HG02852 (cell line): ENCODE measurements at regions not wholly inside any gene's neighbourhood (a gene's known extent, or its start where the extent isn't known, plus 50 kb on each side); places are given as distances from the start of the nearest gene placed in this dataset.
"Not testable (repeated sequence)": the region's sequence is repeated elsewhere in the genome, so short reads cannot be mapped to it uniquely, and the experiment has no call there.

ENCODE experiments used
- ATAC-seq: cut with Tn5 transposase; IDR thresholded peaks from one replicate; pipeline ENCODE4 v1.9.1; 2021; ENCODE audit warnings: mild to moderate bottlenecking, moderate library complexity; ENCODE audit not compliant: unreplicated experiment

GRCh38 chr9:12333966-12334365 lies 359.2 kb upstream of the TYRP1 start:
- not testable (repeated sequence) for ATAC-seq

DNA sequence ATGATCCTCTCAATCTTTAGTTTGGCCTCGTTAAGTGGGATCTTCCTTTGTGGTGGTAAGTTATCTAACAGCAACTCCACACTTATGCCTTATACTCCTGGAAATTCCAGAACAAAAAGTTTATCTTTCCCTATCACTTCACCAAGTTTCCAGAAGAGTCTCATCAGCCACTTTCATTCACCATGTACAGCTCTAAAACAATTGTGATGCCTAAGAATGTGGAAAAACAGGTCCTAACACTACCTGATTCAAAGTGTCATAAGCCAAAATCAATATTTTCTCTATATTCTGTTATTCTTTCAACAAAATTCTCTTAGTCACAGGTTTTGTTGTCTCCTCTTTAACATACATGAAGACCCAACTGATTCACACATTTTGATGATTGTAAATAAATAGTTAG lies 342.4 kb upstream of the TYRP1 start:
- no peak for ATAC-seq

DNA sequence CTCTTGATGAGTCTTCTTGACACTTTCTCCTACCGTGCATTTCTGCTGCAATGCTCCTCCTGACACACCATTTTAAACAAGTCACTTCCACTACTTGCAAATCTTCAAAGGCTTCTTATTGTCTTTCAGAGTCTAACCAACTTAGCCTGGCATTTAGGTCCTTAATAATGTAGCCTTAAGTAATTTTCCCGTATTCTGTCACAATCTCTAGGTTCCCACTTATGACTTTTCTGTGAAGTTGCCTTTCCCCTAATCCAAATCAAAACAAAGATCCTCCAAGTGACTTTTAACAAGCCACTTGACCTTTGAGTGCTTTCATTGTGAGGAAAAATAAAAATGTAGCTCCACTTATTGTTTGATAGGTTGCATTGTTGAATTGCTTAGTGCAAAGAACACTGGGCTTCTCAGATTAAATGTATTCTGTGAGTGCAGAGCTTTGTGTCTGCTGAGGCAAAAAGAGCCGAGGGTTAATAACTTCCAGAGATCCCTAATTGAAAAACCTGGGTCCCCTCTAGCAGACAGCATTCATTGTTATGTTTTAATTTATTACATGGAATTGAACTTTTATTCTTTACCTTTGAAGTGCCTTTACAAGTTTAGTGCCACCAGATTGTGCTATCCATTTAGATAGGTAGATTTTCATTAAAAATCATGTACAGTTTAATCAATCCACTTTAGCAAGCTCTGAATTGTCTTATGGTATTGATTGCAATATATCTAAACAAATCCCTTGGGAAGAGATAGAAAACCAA lies 341.7 kb upstream of the TYRP1 start:
- ATAC-seq = no peak

- no peak for ATAC-seq
Measured at GRCh38 chr9:12352045-12352315, 341.2 kb upstream of the TYRP1 start.

- ATAC-seq = no peak
Measured at GRCh38 chr9:12363439-12363838, 329.7 kb upstream of the TYRP1 start.

DNA sequence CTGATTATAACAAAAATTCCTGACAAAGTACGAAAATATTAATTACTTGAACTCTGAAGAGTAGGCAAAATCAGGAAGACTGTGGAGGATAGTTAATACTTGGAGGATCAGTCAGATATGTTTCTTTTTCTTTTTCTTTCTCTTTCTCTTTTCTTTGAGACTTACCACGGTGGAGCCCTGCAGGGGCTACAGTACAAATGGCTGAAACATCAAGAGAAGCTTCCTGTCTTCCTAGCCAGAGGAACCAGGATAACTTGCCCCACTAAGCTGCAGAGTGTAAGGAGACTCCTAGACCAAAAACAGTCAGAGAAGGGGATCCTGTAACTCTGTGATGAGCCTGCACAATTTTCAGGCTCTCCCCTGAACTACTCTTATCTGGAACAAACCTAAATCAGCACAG lies 324.6 kb upstream of the TYRP1 start:
- ATAC-seq = no peak

DNA sequence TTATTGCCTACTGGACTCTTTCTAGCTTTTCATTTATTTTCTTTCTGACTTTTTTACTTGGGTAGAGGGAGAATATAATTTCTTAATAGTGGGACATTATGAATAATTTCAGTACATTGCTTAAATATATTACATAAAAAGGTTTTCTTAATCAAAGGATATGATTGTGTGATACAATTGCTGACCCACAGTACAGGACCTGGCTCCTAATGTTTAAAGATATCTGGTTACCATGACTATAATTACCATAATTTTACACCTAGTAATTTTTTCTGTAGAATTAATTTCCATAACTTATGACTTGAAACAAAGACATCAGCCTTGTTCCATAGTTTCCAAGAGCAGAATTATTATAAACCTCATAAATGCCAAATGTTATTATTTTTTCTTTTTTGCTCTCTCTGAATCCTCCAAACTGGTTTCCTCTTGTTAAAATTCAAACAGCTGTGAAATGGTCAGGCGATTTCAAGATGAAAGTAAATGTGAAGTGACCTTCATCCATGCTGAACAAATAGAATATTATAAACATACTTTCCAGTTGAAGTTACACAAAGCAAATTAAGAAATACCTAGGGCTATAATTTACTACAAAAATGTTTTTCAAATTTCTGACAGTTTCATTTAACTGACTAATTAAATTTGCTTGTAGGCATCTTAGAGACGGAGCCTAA lies 301.2 kb upstream of the TYRP1 start:
- no peak for ATAC-seq

DNA sequence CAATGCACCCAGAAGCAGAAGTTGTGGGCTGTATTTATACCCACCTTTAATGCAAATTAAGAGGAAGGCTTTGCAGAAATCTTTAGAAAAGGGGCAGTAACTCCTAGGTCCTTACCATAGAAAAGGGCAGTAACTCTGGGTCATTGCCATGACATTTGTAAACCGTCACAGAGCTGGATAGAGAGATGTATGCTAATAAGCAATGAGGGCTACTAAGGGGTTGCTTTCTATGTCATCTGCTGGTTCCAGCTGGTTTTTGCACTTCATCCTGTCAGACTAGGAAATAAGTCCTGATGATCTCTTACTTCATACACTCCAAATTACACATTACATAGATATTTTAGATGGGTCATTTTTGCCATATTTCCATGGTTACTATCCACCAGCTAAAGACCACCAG lies 299.1 kb upstream of the TYRP1 start:
- no peak for ATAC-seq

GRCh38 chr9:12403721-12404120 lies 289.5 kb upstream of the TYRP1 start:
- ATAC-seq = no peak

GRCh38 chr9:12413986-12414385 lies 279.2 kb upstream of the TYRP1 start:
- no peak for ATAC-seq

DNA sequence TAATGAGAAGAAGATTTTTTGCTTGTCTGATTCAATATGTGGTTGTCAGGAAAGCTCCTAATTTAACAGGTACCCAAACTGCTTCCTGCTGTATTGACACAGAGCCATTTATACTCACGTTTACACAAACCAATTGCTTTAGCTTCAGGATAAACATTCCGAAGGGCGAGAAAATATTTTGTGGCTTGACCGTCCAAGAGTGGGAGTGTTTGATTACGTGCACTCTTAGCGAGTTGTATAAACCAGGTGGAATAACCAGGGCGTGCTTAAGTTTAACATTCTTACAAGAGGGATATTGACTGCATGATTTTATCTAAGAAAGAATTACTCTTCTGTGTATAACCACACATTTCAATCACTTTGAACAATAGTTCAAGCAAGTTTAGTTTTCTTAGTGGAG lies 278.7 kb upstream of the TYRP1 start:
- ATAC-seq = no peak

GRCh38 chr9:12415361-12415760 lies 277.8 kb upstream of the TYRP1 start:
- no peak for ATAC-seq

DNA sequence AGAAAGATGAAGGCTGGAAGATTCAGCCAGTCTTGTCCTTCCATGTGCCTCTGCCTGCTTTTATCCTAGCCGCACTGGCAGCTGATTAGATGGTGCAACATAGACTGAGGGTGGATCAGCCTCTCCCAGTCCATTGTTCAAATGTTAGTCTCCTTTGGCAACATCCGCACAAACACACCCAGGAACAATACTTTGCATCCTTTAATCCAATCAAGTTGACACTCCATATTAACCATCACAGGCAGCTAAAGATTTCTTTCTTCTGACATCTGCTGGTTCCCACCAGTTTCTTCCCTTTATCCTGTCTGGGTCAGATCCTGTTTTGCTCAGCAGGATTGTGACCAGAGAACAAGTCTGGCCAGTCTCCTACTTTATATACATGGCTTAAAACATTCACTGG lies 276.5 kb upstream of the TYRP1 start:
- no peak for ATAC-seq

- ATAC-seq = no peak
Measured at GRCh38 chr9:12424243-12424642, 268.9 kb upstream of the TYRP1 start.

DNA sequence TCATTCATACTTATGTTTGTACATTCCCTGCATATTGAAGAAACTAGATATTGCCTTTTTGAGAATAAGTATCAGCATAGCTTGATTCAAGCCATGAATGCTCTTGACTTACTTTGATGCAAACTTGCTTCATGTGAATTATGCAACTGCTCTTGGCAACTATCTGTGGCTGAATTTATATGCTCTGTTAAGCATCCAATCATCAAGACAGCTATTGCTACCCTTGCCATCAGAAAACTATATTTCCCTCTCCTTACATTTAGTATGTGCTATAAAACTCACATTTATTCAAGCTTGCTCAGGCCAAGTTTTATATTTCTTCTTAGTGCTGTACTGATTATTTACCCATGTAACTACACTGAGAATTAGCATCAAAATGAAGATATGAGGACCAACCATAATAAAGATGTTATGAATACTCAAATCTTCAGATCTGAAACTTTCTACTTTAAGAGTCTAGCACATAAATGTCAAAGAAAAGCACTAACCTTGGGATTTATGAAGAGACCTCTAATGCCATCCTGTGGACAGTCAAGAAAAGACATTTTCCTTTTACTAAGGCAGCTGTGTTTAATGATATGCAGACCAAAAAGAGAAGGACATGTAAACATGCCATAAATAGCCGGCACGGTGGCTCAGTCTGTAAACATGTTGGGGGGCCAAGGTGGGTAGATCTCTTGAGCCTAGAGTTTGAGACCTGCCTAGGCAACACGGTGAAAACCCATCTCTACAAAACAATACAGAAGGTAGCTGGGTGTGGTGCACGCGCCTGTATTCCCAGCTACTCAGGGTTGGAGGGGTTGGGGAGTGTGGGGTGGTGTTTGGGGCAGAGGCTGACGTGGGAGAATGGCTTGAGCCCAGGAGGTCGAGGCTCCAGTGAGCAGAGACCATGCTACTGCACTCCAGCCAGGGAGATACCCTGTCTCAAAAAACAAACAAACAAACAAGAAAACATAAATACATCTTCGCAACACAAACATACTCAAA lies 267.0 kb upstream of the TYRP1 start:
- no peak for ATAC-seq

DNA sequence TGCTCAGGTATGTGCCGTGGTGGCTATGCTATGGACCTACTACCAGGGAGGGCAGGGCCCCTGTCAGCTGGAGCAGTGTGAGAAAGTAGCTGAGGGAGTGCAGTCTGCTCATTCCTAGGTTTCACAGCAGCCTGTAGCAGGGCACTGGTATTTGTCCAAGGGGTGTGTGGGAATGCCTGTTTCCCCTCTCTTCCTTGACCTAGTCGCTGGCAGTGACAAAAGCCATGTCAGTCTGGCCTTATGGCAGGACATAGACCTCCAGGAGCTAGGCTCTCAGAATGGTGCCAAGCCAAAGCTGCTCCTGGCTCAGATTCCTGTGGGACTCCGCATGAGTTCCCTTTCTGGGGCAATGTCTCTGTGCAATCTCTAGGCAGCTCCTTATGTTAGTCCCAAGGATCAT lies 253.9 kb upstream of the TYRP1 start:
- no peak for ATAC-seq

GRCh38 chr9:12441080-12441479 lies 252.1 kb upstream of the TYRP1 start:
- not testable (repeated sequence) for ATAC-seq

DNA sequence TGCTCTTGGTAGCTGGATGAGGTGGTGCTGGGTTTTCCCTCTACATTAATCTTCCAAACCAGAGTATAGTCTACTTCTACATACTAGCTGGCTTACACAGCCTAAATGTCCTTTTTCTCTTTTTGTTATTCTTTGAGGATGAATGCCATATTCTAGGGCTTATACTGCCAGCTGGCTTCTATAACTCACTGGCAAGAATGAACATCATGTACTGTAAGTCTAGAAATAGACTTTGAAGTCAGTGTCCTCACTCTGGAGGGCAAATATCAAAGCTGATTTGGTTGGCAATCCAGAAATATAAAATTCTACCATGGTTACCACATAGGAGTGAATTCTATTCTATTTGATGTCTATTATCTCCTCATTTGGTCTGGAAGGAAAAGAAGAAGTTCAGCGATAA lies 251.7 kb upstream of the TYRP1 start:
- no peak for ATAC-seq

GRCh38 chr9:12448246-12448645 lies 244.9 kb upstream of the TYRP1 start:
- ATAC-seq = no peak

DNA sequence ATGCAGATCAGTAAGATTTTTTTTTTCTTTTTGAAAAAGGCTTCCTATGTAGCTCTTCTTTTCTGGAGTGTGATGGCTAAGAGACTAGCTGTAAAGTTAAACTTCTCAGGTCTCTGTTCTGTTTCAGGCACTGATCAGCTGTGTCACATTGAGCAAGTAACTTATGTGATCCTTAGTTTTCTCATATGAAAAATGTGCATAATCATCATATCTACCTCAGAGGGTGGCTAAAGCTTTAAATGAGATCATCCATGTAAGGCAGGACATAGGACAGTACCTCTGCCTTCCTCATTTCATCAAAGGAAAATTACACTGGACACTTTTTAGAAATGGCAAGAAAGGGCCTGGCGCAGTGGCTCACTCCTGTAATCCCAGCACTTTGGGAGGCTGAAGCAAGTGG lies 235.9 kb upstream of the TYRP1 start:
- no peak for ATAC-seq

DNA sequence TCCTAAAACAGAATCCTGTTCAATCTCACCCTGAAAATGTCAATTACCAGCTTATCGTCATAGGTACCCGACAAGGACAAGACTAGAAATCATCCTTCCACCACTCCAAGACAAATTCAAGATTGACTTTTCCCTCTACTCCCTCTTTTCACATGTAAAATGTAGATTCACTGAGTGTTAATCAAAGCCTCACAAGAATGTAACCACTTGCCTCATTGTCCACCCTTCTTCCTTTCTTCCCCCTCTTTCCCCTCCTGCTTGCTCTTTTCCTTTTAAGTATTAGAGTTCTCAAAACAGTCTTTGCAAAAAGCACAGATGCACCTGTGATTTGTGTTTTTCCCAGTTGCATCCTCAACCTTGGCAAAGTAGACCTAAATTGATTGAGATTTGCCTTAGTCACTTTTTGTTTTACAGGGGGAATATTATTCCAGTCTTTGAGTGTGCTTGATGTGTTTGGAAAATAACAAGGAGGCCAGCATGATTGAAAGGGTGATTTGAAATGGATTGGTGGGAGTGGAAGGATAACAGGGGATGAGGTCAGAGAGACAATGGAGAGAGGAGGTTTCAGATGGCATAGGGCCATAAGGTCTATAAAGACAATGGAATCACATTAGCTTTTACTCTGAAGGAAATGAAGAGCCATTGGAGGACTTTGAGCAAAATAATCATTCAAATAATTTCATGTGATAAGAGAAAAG lies 231.3 kb upstream of the TYRP1 start:
- ATAC-seq = no peak
